Esophagus squamous epithelium (tissue), 5 donors: ENCODE measurements at regions not wholly inside any gene's neighbourhood (a gene's known extent, or its start where the extent isn't known, plus 50 kb on each side); places are given as distances from the start of the nearest gene placed in this dataset.

Source experiments
- DNase-seq: peaks from one replicate; lab custom pipeline; 2025; lab: John Stamatoyannopoulos, UW
- H3K27ac ChIP-seq, 4 donors: fragments of 200-600 bp; sonication (generic); one replicate each; pipeline ENCODE4 v1.5.1; 2016 to 2019; ENCODE audit warnings: mild to moderate bottlenecking in 1 of 4
- H3K27me3 ChIP-seq, 4 donors: fragments of 200-600 bp; sonication (generic); 1 replicate in 3 of 4; 2 replicates in 1 of 4; pipeline versions ENCODE4 v1.5.1 to v1.6.0; 2017 to 2021; ENCODE audit warnings: antibody characterized with exemption in 1 of 4
- H3K36me3 ChIP-seq, 3 donors: fragments of 200-600 bp; sonication (generic); one replicate each; pipeline ENCODE4 v1.5.1; 2016 to 2019
- H3K4me1 ChIP-seq, 3 donors: fragments of 200-600 bp; sonication (generic); one replicate each; pipeline ENCODE4 v1.5.1; 2017 to 2019
- H3K4me3 ChIP-seq, 4 donors: fragments of 200-600 bp; sonication (generic); 1 replicate in 3 of 4; 2 replicates in 1 of 4; pipeline ENCODE4 v1.5.1; 2016 to 2019; ENCODE audit warnings: mild to moderate bottlenecking in 2 of 4, moderate library complexity in 1 of 4
- H3K9me3 ChIP-seq, 3 donors: fragments of 200-600 bp; sonication (generic); one replicate each; pipeline ENCODE4 v1.5.1; 2016 to 2019
- CTCF ChIP-seq, 6 experiments: fragments of 450-650 bp in 4 of 6; fragments of 200-600 bp in 2 of 6; sonication (generic) in 2 of 6; IDR thresholded peaks; one replicate each; pipeline ENCODE4 v1.5.1; 2016 to 2019; ENCODE audit warnings: antibody characterized with exemption in 6 of 6, mild to moderate bottlenecking in 4 of 6, moderate library complexity in 4 of 6
- POLR2A ChIP-seq, 4 donors: fragments of 450-650 bp; IDR thresholded peaks; one replicate each; pipeline ENCODE4 v1.6.1; 2017; ENCODE audit warnings: antibody characterized with exemption in 4 of 4, mild to moderate bottlenecking in 4 of 4, moderate library complexity in 3 of 4
- WGBS, 2 donors: methylation state at CpG; one replicate each; pipeline ENCODE4 v1.1.5; 2018; 5-methylcytosine and 5-hydroxymethylcytosine counted together
- intact Hi-C: fragments of 100-400 bp; cut with DNase I; formaldehyde crosslinking; loops from one replicate; pipeline ENCODE4 v1.15.0; 2022
- donor health status: DM: yes; HTN: yes; CAD: no.

- H3K27ac ChIP-seq = no peak overlapping the region
- DNase-seq = no peak
- peaks cover 0 to 5% (median 0%) of the 10 kb centered on the region in 4 donors for H3K27me3 ChIP-seq
- H3K36me3 ChIP-seq = no peaks in the 10 kb centered on the region
- no peak overlapping the region for H3K4me3 ChIP-seq
- intact Hi-C loops = no loop called here
- H3K4me1 ChIP-seq = no peaks in the 10 kb centered on the region
- no peaks in the 10 kb centered on the region for H3K9me3 ChIP-seq
- WGBS, 2 donors = 38 to 62% methylated on average over 1 of the region's 1 CpG
- TF ChIP-seq CTCF (IDR thresholded peaks at IDR 0.05) = no peak
- TF ChIP-seq POLR2A (IDR thresholded peaks at IDR 0.05) = no peak
Observed at GRCh38 chr12:67873355-67873754, 115.9 kb upstream of the IFNG-AS1 start.

GRCh38 chr12:67876305-67876915, 112.8 kb upstream of the IFNG-AS1 start:
- DNase-seq = no peak

GRCh38 chr12:67877727-67878126, 111.5 kb upstream of the IFNG-AS1 start:
- H3K4me3 ChIP-seq = no peak overlapping the region
- TF ChIP-seq POLR2A (IDR thresholded peaks at IDR 0.05) (no peak), CTCF (IDR thresholded peaks at IDR 0.05) (no peak)
- 83 to 86% methylated on average over 3 of the region's 3 CpGs for WGBS, 2 donors
- no peak overlapping the region for H3K27ac ChIP-seq
- no peaks in the 10 kb centered on the region for H3K27me3 ChIP-seq
- no peaks in the 10 kb centered on the region for H3K4me1 ChIP-seq
- DNase-seq = no peak
- intact Hi-C loops = no loop called here
- no peaks in the 10 kb centered on the region for H3K9me3 ChIP-seq
- H3K36me3 ChIP-seq = no peaks in the 10 kb centered on the region

More at GRCh38 chr12:67876305-67876915, 112.8 kb upstream of the IFNG-AS1 start:
- H3K4me1 ChIP-seq = no peaks in the 10 kb centered on the region
- H3K36me3 ChIP-seq = no peaks in the 10 kb centered on the region
- H3K4me3 ChIP-seq = no peak overlapping the region
- no peaks in the 10 kb centered on the region for H3K9me3 ChIP-seq
- TF ChIP-seq POLR2A (IDR thresholded peaks at IDR 0.05) (no peak), CTCF (IDR thresholded peaks at IDR 0.05) (no peak)
- no peak overlapping the region for H3K27ac ChIP-seq
- no peaks in the 10 kb centered on the region for H3K27me3 ChIP-seq
- intact Hi-C loops = no loop called here

GRCh38 chr12:67879937-67880336, 109.3 kb upstream of the IFNG-AS1 start:
- Histone ChIP-seq H3K36me3 (no peaks in the 10 kb centered on the region), H3K27ac (no peak overlapping the region), H3K4me3 (no peak overlapping the region), H3K9me3 (no peaks in the 10 kb centered on the region), H3K4me1 (no peaks in the 10 kb centered on the region), H3K27me3 (no peaks in the 10 kb centered on the region)
- DNase-seq = no peak
- intact Hi-C loops = no loop called here
- WGBS, 2 donors = 76 to 77% methylated on average over 5 of the region's 5 CpGs
- no peak for TF ChIP-seq CTCF (IDR thresholded peaks at IDR 0.05)
- no peak for TF ChIP-seq POLR2A (IDR thresholded peaks at IDR 0.05)

- no peak for DNase-seq
- 66 to 73% methylated on average over 2 of the region's 2 CpGs for WGBS, 2 donors
Observed at GRCh38 chr12:67881565-67881964, 107.7 kb upstream of the IFNG-AS1 start.

More at GRCh38 chr12:67881565-67881964, 107.7 kb upstream of the IFNG-AS1 start:
- TF ChIP-seq CTCF (IDR thresholded peaks at IDR 0.05) = no peak
- no peak for TF ChIP-seq POLR2A (IDR thresholded peaks at IDR 0.05)
- no peaks in the 10 kb centered on the region for H3K9me3 ChIP-seq
- H3K4me3 ChIP-seq = no peak overlapping the region
- H3K27ac ChIP-seq = no peak overlapping the region
- no peaks in the 10 kb centered on the region for H3K27me3 ChIP-seq
- intact Hi-C loops = no loop called here
- H3K36me3 ChIP-seq = no peaks in the 10 kb centered on the region
- H3K4me1 ChIP-seq = no peaks in the 10 kb centered on the region
